Stomach smooth muscle (tissue), 2 donors: ENCODE measurements at regions not wholly inside any gene's neighbourhood (a gene's known extent, or its start where the extent isn't known, plus 50 kb on each side); places are given as distances from the start of the nearest gene placed in this dataset.

Source experiments
- H3K27ac ChIP-seq: one replicate; pipeline ENCODE4 v1.7.0; 2013; ENCODE audit warnings: mild to moderate bottlenecking, low read length, inconsistent platforms
- H3K27me3 ChIP-seq, 2 donors: one replicate each; pipeline ENCODE4 v1.7.0; 2013; ENCODE audit warnings: low read length in 2 of 2; ENCODE audit not compliant: insufficient read depth in 2 of 2, control insufficient read depth in 1 of 2
- H3K36me3 ChIP-seq, 2 donors: one replicate each; pipeline ENCODE4 v1.7.0; 2013; ENCODE audit warnings: low read length in 2 of 2; ENCODE audit not compliant: control insufficient read depth in 2 of 2, insufficient read depth in 2 of 2
- H3K4me1 ChIP-seq: one replicate; pipeline ENCODE4 v1.7.0; 2013; ENCODE audit warnings: low read length; ENCODE audit not compliant: control insufficient read depth, insufficient read depth
- H3K4me3 ChIP-seq, 2 donors: one replicate each; pipeline ENCODE4 v1.7.0; 2013; ENCODE audit warnings: low read length in 2 of 2
- H3K9ac ChIP-seq, 2 donors: one replicate each; pipeline ENCODE4 v1.7.0; 2013; ENCODE audit warnings: low read length in 2 of 2, mild to moderate bottlenecking in 1 of 2
- H3K9me3 ChIP-seq, 2 donors: one replicate each; pipeline ENCODE4 v1.7.0; 2013; ENCODE audit warnings: low read length in 2 of 2; ENCODE audit not compliant: control insufficient read depth in 2 of 2
- donor health status: healthy.
- donor health status: Pancreatic carcinoma.

GRCh38 chr1:232521660-232522059 is 108.3 kb downstream of the SIPA1L2 start:
- no peaks in the 10 kb centered on the region for H3K9me3 ChIP-seq

DNA sequence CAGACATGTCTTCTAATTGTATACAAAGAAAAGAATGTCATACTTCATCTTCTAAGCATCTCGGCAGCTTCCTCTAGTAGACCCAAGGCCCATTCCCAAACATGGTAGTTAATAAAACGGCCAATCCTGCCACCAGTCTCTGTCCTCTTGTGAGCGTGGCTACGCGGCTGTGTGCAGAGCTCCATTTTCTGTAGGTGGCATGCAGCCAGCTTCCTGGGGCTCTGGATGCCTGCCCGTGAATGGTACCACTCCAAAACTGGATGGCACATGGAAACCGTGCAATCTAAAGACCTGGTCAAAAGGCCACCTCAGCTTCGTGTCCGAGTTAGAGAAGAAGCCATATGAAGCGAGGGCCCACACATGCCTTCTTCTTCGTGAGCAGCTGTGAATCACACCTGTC is 110.7 kb downstream of the SIPA1L2 start:
- peaks cover 8% of the 10 kb centered on the region for H3K4me1 ChIP-seq
- H3K36me3 ChIP-seq = peaks cover 0 to 2% of the 10 kb centered on the region in 2 donors
- H3K27me3 ChIP-seq = no peaks in the 10 kb centered on the region
- peak overlapping the region; percentile 2 to 58 for H3K4me3 ChIP-seq
- no peak overlapping the region for H3K9ac ChIP-seq
- H3K9me3 ChIP-seq = no peaks in the 10 kb centered on the region
- no peak overlapping the region for H3K27ac ChIP-seq

More at GRCh38 chr1:232521660-232522059, 108.3 kb downstream of the SIPA1L2 start:
- Histone ChIP-seq H3K27ac (no peak overlapping the region), H3K4me3 (no peak overlapping the region), H3K9ac (no peak overlapping the region), H3K27me3 (no peaks in the 10 kb centered on the region), H3K36me3 (no peaks in the 10 kb centered on the region), H3K4me1 (peaks cover 2% of the 10 kb centered on the region)

GRCh38 chr1:232518349-232518748 is 111.6 kb downstream of the SIPA1L2 start:
- no peaks in the 10 kb centered on the region for H3K27me3 ChIP-seq
- H3K9me3 ChIP-seq = no peaks in the 10 kb centered on the region
- no peak overlapping the region for H3K9ac ChIP-seq
- H3K4me1 ChIP-seq = peaks cover 8% of the 10 kb centered on the region
- no peak overlapping the region for H3K4me3 ChIP-seq
- H3K27ac ChIP-seq = no peak overlapping the region
- peaks cover 0 to 2% of the 10 kb centered on the region in 2 donors for H3K36me3 ChIP-seq

DNA sequence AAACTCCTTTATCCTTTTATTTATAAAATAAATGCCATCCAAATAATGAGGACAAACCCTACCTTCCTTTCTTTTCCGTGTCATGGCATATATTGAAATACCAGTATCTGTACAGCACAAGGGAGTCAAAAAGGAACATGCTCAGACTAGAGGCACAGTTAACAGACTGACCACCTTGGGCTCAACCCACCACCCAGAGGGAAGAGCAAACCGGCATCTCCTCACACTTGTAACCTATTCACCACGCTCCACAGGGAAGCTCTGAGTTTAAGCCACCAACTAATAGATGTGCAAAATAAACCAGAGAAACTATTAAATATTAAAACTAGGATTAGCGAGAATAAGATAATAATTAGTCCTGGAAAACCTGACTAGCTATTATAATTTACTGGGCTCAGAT is 112.7 kb downstream of the SIPA1L2 start:
- H3K4me3 ChIP-seq = no peak overlapping the region
- peaks cover 0 to 2% of the 10 kb centered on the region in 2 donors for H3K36me3 ChIP-seq
- H3K4me1 ChIP-seq = peaks cover 8% of the 10 kb centered on the region
- H3K9ac ChIP-seq = no peak overlapping the region
- H3K27ac ChIP-seq = no peak overlapping the region
- H3K27me3 ChIP-seq = no peaks in the 10 kb centered on the region
- no peaks in the 10 kb centered on the region for H3K9me3 ChIP-seq

- Histone ChIP-seq H3K9me3 (no peaks in the 10 kb centered on the region), H3K36me3 (peaks cover 0 to 2% of the 10 kb centered on the region in 2 donors), H3K27me3 (no peaks in the 10 kb centered on the region), H3K4me3 (no peak overlapping the region), H3K4me1 (peaks cover 6% of the 10 kb centered on the region), H3K27ac (peak overlapping the region; percentile 87), H3K9ac (no peak overlapping the region)
Measured at GRCh38 chr1:232515706-232516105, 114.2 kb downstream of the SIPA1L2 start.

- Histone ChIP-seq H3K9ac (peak overlapping the region; percentile 42 to 60), H3K4me1 (peaks cover 27% of the 10 kb centered on the region), H3K4me3 (peak overlapping the region; percentile 67 to 78), H3K27ac (peak overlapping the region; percentile 87), H3K36me3 (peaks cover 0 to 2% of the 10 kb centered on the region in 2 donors), H3K9me3 (no peaks in the 10 kb centered on the region), H3K27me3 (no peaks in the 10 kb centered on the region)
Measured at GRCh38 chr1:232512712-232513111, 117.2 kb downstream of the SIPA1L2 start.

DNA sequence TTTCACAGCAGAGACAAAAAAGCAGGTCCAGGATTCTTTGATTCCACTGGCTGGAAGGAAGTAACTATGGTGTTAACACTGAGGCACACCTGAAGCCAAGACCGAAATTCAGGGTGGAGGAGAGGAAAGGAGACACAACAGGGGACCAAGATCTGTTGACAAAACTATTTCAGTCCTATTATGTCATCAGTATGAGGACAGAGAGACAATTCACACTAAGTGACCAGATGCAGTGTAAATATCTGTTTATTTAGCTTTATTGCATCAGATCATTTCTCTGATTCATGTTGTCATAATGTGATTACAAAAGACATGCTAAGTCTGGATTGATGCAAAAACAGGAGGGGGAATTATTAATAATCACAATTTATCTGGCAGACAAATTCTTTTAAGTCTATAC is 118.8 kb downstream of the SIPA1L2 start:
- Histone ChIP-seq H3K27ac (no peak overlapping the region), H3K9me3 (no peaks in the 10 kb centered on the region), H3K27me3 (no peaks in the 10 kb centered on the region), H3K36me3 (peaks cover 0 to 2% of the 10 kb centered on the region in 2 donors), H3K9ac (peak overlapping the region in 1 of 2 donors; percentile 5), H3K4me1 (peaks cover 27% of the 10 kb centered on the region), H3K4me3 (peak overlapping the region in 1 of 2 donors; percentile 27)

DNA sequence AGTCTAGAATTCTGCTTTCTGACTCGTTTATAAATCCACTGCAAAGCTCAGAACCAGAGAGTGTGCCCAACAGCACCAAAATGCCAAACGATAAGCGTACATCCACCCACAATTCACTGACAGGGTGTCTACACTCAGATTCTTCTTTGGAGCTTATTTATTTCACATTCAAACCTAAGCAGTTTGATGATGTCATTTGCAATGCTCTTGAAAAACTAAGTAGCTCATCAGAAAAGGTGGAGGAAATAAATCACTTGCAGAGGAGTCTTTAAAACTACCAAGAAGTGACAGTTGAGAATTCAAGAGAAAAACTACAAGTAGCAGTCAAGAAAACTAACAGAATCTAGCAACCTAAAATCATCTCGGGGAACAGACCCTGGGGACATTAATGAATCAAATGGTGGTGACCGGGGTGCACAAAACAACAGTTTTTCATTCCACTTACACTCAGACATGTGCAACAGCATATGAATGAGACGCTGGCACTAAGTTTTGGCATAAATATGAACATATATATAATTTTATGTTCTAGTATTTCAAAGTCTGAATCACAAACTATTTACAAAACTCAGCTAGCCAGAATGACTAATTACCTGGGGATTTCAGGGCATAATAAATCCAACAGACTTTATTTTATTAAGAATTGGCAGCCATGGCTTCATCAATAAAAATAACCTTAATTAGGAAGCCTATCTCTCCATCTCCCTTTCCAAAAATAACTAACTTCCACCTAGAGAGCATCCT is 119.4 kb downstream of the SIPA1L2 start:
- Histone ChIP-seq H3K4me3 (peak overlapping the region; percentile 22 to 28), H3K27ac (no peak overlapping the region), H3K4me1 (peaks cover 27% of the 10 kb centered on the region), H3K27me3 (no peaks in the 10 kb centered on the region), H3K9me3 (no peaks in the 10 kb centered on the region), H3K36me3 (peaks cover 0 to 2% of the 10 kb centered on the region in 2 donors), H3K9ac (peak overlapping the region in 1 of 2 donors; percentile 5)

- H3K9me3 ChIP-seq = no peaks in the 10 kb centered on the region
- peak overlapping the region; percentile 69 for H3K27ac ChIP-seq
- H3K27me3 ChIP-seq = no peaks in the 10 kb centered on the region
- H3K4me3 ChIP-seq = peak overlapping the region; percentile 37 to 44
- H3K4me1 ChIP-seq = peaks cover 23% of the 10 kb centered on the region
- H3K9ac ChIP-seq = peak overlapping the region in 1 of 2 donors; percentile 21
- H3K36me3 ChIP-seq = peaks cover 0 to under 1% of the 10 kb centered on the region in 2 donors
Measured at GRCh38 chr1:232509570-232509969, 120.4 kb downstream of the SIPA1L2 start.

GRCh38 chr1:232508130-232508701 is 121.7 kb downstream of the SIPA1L2 start:
- H3K9me3 ChIP-seq = no peaks in the 10 kb centered on the region
- H3K4me1 ChIP-seq = peaks cover 20% of the 10 kb centered on the region
- H3K27ac ChIP-seq = no peak overlapping the region
- no peaks in the 10 kb centered on the region for H3K36me3 ChIP-seq
- no peak overlapping the region for H3K9ac ChIP-seq
- peak overlapping the region in 1 of 2 donors; percentile 15 for H3K4me3 ChIP-seq
- H3K27me3 ChIP-seq = no peaks in the 10 kb centered on the region

GRCh38 chr1:232507571-232507970 is 122.4 kb downstream of the SIPA1L2 start:
- peaks cover 20% of the 10 kb centered on the region for H3K4me1 ChIP-seq
- H3K36me3 ChIP-seq = no peaks in the 10 kb centered on the region
- H3K4me3 ChIP-seq = no peak overlapping the region
- H3K27ac ChIP-seq = no peak overlapping the region
- no peaks in the 10 kb centered on the region for H3K9me3 ChIP-seq
- H3K9ac ChIP-seq = no peak overlapping the region
- H3K27me3 ChIP-seq = no peaks in the 10 kb centered on the region
